HUES48 (cell line): ENCODE measurements at regions not wholly inside any gene's neighbourhood (a gene's known extent, or its start where the extent isn't known, plus 50 kb on each side); places are given as distances from the start of the nearest gene placed in this dataset.

Experiments
- H3K27ac ChIP-seq: one replicate; pipeline ENCODE4 v1.7.0; 2013; ENCODE audit warnings: low read depth, low read length, inconsistent platforms
- H3K27me3 ChIP-seq: 2 replicates; pipeline ENCODE4 v1.6.1; 2013; ENCODE audit warnings: mild to moderate bottlenecking, low read length; ENCODE audit not compliant: control insufficient read depth, insufficient read depth
- H3K36me3 ChIP-seq: 2 replicates; pipeline ENCODE4 v1.6.1; 2013; ENCODE audit warnings: low read length; ENCODE audit not compliant: control insufficient read depth, insufficient read depth
- H3K4me1 ChIP-seq: 2 replicates; pipeline ENCODE4 v1.6.1; 2013; ENCODE audit warnings: mild to moderate bottlenecking, low read length; ENCODE audit not compliant: control insufficient read depth, insufficient read depth
- H3K4me3 ChIP-seq: 2 replicates; pipeline ENCODE4 v1.5.1; 2013; ENCODE audit warnings: mild to moderate bottlenecking, low read depth, low read length
- H3K9ac ChIP-seq: 2 replicates; pipeline ENCODE4 v1.6.1; 2013; ENCODE audit warnings: mild to moderate bottlenecking, low read depth, low read length, moderate library complexity
- H3K9me3 ChIP-seq: 2 replicates; pipeline ENCODE4 v1.6.1; 2013; ENCODE audit warnings: low read length; ENCODE audit not compliant: control insufficient read depth, insufficient read depth

GRCh38 chr19:46955813-46956371 is 63.7 kb upstream of the NPAS1 start:
- H3K36me3 ChIP-seq: no peaks in the 10 kb centered on the region; the same call in 1 of the 2 replicates
- no peak overlapping the region for H3K4me3 ChIP-seq
- H3K4me1 ChIP-seq: peaks cover 6% of the 10 kb centered on the region; the same call in 1 of the 2 replicates
- no peak overlapping the region for H3K9ac ChIP-seq
- H3K27me3 ChIP-seq: no peaks in the 10 kb centered on the region
- no peaks in the 10 kb centered on the region for H3K9me3 ChIP-seq
- H3K27ac ChIP-seq: no peak overlapping the region

- Histone ChIP-seq H3K27me3 (no peaks in the 10 kb centered on the region), H3K27ac (no peak overlapping the region), H3K36me3 (no peaks in the 10 kb centered on the region; the same call in 1 of the 2 replicates)
Observed at GRCh38 chr19:46958532-46958931, 61.1 kb upstream of the NPAS1 start.

GRCh38 chr19:46959894-46960556 is 59.6 kb upstream of the NPAS1 start:
- Histone ChIP-seq H3K27ac (no peak overlapping the region), H3K4me3 (no peak overlapping the region), H3K4me1 (no peaks in the 10 kb centered on the region), H3K27me3 (no peaks in the 10 kb centered on the region), H3K9me3 (no peaks in the 10 kb centered on the region), H3K36me3 (no peaks in the 10 kb centered on the region; the same call in 1 of the 2 replicates), H3K9ac (no peak overlapping the region)

More at GRCh38 chr19:46958532-46958931, 61.1 kb upstream of the NPAS1 start:
- no peaks in the 10 kb centered on the region for H3K9me3 ChIP-seq
- H3K4me1 ChIP-seq: peaks cover 6% of the 10 kb centered on the region; the same call in 1 of the 2 replicates
- H3K9ac ChIP-seq: no peak overlapping the region
- H3K4me3 ChIP-seq: no peak overlapping the region

- no peak overlapping the region for H3K9ac ChIP-seq
- H3K9me3 ChIP-seq: no peaks in the 10 kb centered on the region
- H3K27me3 ChIP-seq: no peaks in the 10 kb centered on the region
- H3K4me1 ChIP-seq: no peaks in the 10 kb centered on the region
- H3K27ac ChIP-seq: no peak overlapping the region
- H3K4me3 ChIP-seq: no peak overlapping the region
- 0 out of 2 replicates have a peak, but pooled peaks cover 4% of the 10 kb centered on the region for H3K36me3 ChIP-seq
Observed at GRCh38 chr19:46962030-46962570, 57.5 kb upstream of the NPAS1 start.

- Histone ChIP-seq H3K9ac (no peak overlapping the region), H3K27ac (no peak overlapping the region), H3K4me1 (no peaks in the 10 kb centered on the region)
Observed at GRCh38 chr19:46963093-46963734, 56.4 kb upstream of the NPAS1 start.

GRCh38 chr19:46967578-46968032 is 52.0 kb upstream of the NPAS1 start:
- H3K27me3 ChIP-seq: no peaks in the 10 kb centered on the region
- H3K36me3 ChIP-seq: peaks cover 4% of the 10 kb centered on the region; the same call in 1 of the 2 replicates
- no peak overlapping the region for H3K27ac ChIP-seq
- H3K4me3 ChIP-seq: no peak overlapping the region
- no peak overlapping the region for H3K9ac ChIP-seq
- H3K9me3 ChIP-seq: no peaks in the 10 kb centered on the region
- H3K4me1 ChIP-seq: no peaks in the 10 kb centered on the region

More at GRCh38 chr19:46963093-46963734, 56.4 kb upstream of the NPAS1 start:
- Histone ChIP-seq H3K4me3 (no peak overlapping the region), H3K9me3 (no peaks in the 10 kb centered on the region), H3K36me3 (0 out of 2 replicates have a peak, but pooled peaks cover 4% of the 10 kb centered on the region), H3K27me3 (no peaks in the 10 kb centered on the region)
